GM19328 (cell line): ENCODE measurements at regions not wholly inside any gene's neighbourhood (a gene's known extent, or its start where the extent isn't known, plus 50 kb on each side); places are given as distances from the start of the nearest gene placed in this dataset.
A peak's percentile ranks its signal among the peaks of the same experiment; 100 is the strongest.
"Not testable (repeated sequence)": the region's sequence is repeated elsewhere in the genome, so short reads cannot be mapped to it uniquely, and the experiment has no call there.

Experiments used
- ATAC-seq: cut with Tn5 transposase; IDR thresholded peaks from one replicate; pipeline ENCODE4 v1.9.1; 2021; ENCODE audit warnings: mild to moderate bottlenecking, moderate library complexity; ENCODE audit not compliant: unreplicated experiment

- no peak for ATAC-seq
Measured at GRCh38 chr3:88403319-88403718, 253.6 kb downstream of the C3orf38 start.

DNA sequence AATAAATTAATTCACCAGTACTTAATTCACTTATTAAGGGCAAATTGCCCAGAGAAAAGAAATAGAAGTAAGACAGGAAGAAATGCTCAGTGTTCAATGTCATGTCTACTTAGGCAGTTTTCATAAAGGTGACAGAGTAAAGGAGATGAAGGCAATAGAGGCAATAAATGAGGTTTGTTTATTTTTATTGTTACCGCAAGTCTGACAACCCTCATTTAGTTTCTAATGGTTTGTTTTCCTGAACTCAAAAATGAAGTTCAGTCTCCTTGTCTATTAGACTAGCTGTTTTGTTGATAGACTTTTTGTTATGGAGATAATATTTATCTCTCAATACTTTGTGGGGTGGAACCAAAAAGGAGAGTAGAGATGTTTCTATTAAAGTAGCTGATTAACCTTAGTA is 258.3 kb downstream of the C3orf38 start:
- ATAC-seq, result no peak

DNA sequence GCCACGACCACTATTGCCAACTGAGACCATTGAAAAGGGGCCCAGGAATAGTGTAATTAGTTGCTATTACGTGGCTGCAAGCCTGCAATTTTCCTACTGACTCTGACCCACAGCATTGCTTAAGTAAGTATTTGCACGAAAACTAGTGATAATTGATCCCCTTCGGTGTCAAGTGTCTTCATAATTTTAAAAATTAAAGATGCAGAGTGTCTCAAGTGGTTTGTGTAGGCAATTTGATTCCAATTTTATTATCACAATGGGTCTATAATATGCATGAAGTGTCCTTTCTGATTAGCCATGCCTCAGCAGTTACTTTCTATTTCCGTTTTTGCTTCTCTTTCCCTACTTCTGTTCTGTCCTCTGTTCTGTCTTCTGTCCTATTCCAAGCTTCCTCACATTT is 259.2 kb downstream of the C3orf38 start:
- no peak for ATAC-seq

DNA sequence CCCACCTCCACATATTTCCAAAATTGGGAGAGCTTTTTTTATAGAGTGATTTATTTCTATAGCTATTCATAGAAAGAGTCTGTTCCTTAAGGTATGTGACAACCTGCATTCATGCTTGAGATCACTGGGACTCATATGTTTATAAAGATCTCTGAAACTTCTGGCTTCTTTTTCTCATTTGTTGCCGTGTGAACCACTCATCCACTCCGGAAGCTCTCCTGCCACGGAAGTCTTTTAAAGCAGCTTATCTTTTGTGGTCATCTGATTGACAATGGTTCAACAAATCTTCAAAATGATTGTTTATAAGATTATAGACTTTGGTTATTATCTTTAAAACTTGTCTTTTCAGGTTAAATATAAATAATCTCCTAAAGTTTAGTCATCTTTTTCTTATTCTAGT is 260.5 kb downstream of the C3orf38 start:
- no peak for ATAC-seq

DNA sequence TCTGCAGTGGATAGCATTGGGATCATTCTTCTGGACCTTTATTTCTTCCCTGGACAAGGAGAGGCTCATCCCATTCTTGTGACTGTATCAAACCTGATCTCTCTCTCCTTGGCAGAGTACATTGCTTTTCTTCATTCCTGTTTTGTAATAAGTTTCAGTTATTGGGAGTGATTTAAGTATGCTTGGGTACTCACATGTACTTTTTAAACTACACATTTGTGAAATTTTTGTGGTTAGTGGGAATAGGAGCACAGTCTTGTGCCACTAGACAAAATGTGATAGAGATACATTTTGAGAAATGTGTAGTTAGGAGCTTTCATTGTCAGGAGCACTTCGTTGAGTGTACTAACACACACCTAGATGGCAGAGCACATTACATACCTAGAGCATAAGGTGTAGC is 262.6 kb downstream of the C3orf38 start:
- ATAC-seq, result no peak

DNA sequence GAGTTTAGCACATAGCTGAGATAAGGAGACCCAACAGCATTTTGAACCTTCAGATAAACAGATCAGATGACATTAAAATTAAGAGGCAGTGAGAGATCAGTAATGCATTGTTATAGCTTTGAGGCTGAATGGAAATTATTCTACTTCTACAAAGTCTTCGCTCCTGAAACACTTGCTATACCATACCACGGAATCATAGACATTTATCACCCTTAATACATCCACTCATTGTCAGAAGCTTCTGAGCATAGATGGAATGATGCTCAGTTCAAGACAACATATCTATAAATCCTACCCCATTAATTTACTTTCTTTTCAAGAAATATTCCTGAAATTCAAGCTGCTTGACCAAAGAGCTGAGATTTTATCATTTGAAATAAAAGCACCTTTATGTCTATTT is 266.7 kb downstream of the C3orf38 start:
- ATAC-seq, result no peak

- no peak for ATAC-seq
Measured at GRCh38 chr3:88418219-88418618, 268.5 kb downstream of the C3orf38 start.

DNA sequence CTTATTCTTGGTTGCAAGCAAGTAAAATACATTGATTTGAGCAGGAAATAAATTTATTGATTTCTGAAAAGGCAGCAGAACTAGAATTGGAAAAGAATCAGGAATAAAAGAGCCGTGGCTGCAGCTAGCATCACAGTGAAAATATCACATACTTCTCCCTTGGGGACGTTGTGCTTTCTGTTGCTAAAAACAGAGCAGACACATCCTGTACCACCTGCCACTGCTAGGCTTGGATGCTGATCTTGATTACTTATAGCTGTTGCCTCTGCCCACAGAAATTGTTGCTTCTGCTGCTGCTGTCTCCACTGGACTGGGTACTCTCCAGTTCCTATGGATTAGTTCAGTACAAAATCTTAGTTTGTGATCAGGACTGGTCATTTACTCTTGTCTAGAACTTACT is 283.8 kb downstream of the C3orf38 start:
- ATAC-seq, result peak; percentile 95

GRCh38 chr3:88434001-88434400 is 284.2 kb downstream of the C3orf38 start:
- no peak for ATAC-seq

DNA sequence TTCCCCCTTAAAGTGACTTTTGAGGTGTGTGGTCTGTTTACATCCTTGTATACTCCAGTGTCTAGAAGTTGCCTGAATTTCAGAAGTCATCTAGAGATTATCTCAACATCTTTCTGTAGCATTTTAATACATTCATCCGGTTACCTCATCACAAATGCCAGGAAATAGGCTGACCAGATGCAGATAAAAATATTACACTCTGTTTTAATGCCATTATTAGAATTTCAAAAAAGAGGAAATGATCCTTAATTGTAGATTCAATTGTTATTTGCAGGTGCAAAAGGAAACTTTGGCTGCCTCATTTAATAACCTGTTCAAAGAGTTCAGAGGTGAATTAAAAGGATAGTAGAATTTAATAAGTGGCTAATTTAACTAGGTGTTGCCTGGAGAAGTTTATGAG is 290.9 kb downstream of the C3orf38 start:
- ATAC-seq, result no peak

DNA sequence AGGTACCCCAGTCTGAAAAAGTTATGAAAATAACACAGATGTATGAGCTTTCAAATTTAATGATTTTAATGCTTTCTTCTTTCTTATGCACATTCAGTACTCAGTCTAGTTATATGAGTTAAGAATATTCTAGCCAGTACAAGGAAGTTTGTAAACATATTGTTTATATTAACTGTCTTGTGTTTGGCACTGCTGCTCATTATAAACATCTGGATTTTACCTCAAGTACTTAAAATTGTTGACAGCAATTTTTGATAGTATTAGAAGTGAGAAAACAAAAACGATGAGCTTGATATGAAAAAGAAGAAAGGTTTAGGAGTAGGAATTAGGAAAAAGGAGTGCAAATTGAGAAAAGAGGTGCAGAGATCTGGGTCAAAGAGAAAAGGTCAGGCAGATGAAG is 293.3 kb downstream of the C3orf38 start:
- ATAC-seq, result no peak

DNA sequence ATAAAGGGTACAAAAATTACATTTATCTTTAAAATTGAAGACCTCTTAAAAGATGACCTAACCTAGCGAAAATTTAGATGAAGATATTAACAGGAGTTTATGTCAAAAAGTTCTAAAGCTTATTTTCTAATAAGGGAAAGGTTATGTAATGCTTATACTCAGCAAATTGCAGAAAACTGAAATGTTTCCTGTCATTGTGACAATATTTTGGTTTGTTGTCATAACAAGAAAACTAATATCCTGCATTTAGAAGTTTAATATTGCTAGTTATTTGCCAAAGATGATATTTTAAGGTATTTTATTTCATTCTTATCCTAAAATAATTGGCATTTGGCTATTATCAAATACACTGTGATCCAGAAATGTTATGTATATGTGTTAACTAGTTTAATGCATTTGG is 294.5 kb downstream of the C3orf38 start:
- ATAC-seq, result no peak

DNA sequence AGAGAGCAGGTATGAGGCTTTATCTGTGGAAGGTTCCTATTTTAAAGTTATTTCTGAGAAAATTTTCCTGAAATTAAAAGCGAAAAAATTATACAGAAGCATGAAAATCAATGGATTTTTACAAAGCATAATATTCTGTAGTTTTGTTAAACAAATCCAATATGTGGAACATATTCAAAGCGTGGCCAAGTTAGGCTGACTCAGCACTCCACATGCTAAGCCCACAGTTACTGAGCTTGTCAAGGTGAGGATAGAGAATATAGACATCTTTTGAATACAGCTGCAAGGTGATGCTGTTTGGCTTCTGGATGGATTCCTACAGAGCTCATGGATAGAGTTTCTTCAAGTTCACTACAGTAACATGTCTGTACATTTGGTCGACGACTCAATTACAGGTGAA is 302.5 kb downstream of the C3orf38 start:
- ATAC-seq, result no peak

GRCh38 chr3:88460369-88460768 is 310.6 kb downstream of the C3orf38 start:
- no peak for ATAC-seq

DNA sequence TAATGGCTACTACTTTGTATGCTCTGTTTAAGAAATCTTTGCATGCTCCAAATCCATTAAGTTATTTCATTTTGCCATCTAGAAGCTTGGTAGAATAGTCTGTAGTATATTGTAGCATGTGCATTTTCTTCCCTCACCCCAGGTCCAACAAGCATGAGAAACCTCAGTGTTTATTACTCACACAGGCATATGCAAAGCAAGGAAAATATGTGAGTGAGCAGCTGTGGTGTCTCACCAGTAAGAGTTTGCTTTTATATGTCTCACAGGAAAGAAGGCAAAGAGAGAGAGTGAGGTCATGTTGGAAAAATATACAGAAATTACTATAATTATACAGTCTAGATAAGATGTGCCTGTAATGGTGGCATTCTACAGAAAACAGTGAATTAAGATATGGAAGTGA is 312.5 kb downstream of the C3orf38 start:
- no peak for ATAC-seq

GRCh38 chr3:88467191-88467590 is 317.4 kb downstream of the C3orf38 start:
- no peak for ATAC-seq

DNA sequence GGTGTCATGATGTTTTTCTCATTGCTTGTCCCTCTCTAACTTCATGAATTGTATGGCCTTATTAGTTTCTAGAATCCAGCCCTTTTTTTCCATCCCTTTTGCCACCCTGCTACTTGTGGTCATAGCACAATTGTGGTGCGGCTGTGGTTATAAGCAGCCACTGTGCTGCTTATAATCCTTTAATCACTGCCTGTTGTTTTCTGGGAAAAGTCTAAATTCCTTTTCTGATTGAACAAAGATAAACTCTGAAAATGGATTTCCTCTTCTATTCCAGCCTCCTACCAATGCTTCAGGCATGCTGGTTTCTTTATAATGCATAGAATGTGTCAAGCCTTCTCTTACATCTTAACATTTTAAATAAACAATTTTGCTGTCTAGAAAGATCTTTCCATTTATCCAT is 319.5 kb downstream of the C3orf38 start:
- no peak for ATAC-seq

- ATAC-seq, result no peak
Measured at GRCh38 chr3:88478460-88478859, 328.7 kb downstream of the C3orf38 start.

- no peak for ATAC-seq
Measured at GRCh38 chr3:88480822-88481221, 331.1 kb downstream of the C3orf38 start.

GRCh38 chr3:88485001-88485400 is 335.2 kb downstream of the C3orf38 start:
- no peak for ATAC-seq

- ATAC-seq, result not testable (repeated sequence)
Measured at GRCh38 chr3:88508818-88509217, 359.1 kb downstream of the C3orf38 start.

DNA sequence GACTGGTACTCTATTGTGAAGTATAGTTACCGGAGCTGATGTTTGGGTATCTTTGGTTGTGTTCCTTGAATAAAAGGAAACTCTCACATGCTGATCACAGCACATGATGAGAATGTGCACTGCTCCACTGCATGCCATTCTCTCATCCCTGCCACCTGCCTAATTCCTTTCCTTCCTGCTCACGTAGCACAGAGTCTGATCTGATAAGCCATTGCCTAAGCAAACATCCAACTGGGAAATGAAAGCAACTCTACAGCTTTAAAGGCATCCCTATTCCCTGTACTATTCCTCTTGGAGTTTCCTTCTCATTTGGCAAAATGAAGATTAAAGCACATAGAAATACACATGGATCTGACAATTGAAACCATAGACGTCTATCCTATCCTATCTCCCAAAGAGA is 359.8 kb downstream of the C3orf38 start:
- ATAC-seq, result no peak

- ATAC-seq, result no peak
Measured at GRCh38 chr3:88528494-88528893, 378.7 kb downstream of the C3orf38 start.

- no peak for ATAC-seq
Measured at GRCh38 chr3:88534534-88534933, 384.8 kb downstream of the C3orf38 start.
